MM.1S (cell line): ENCODE measurements at regions not wholly inside any gene's neighbourhood (a gene's known extent, or its start where the extent isn't known, plus 50 kb on each side); places are given as distances from the start of the nearest gene placed in this dataset.

ENCODE experiments used
- DNase-seq: peaks from one replicate; pipeline ENCODE4 v3.0.0-alpha.2; 2015
- H2AFZ ChIP-seq: fragments of 300-600 bp; sonication (generic); 2 replicates; pipeline ENCODE4 v1.6.0; 2016; ENCODE audit warnings: antibody characterized with exemption, low read length
- H3F3A ChIP-seq: fragments of 300-600 bp; sonication (generic); 2 replicates; pipeline ENCODE4 v1.6.1; 2016; ENCODE audit warnings: mild to moderate bottlenecking, antibody characterized with exemption, low read length, moderate library complexity, mixed read lengths; ENCODE audit not compliant: insufficient read depth
- H3K27ac ChIP-seq: fragments of 300-600 bp; sonication (generic); 2 replicates; pipeline ENCODE4 v1.5.1; 2016; ENCODE audit warnings: mild to moderate bottlenecking, low read length
- H3K27me3 ChIP-seq: fragments of 300-600 bp; sonication (generic); replicated peaks from 2 replicates; pipeline ENCODE4 v1.6.0; 2016; ENCODE audit warnings: low read length; ENCODE audit not compliant: insufficient read depth
- H3K36me3 ChIP-seq: fragments of 300-600 bp; sonication (generic); replicated peaks from 2 replicates; pipeline ENCODE4 v1.6.1; 2016; ENCODE audit warnings: mild to moderate bottlenecking, low read length, mixed read lengths; ENCODE audit not compliant: insufficient read depth
- H3K4me1 ChIP-seq: fragments of 300-600 bp; sonication (generic); 2 replicates; pipeline ENCODE4 v1.6.1; 2016; ENCODE audit warnings: low read length, mixed read lengths
- H3K4me2 ChIP-seq: fragments of 300-600 bp; sonication (generic); 2 replicates; pipeline ENCODE4 v1.6.0; 2016; ENCODE audit warnings: low read depth, low read length
- H3K4me3 ChIP-seq: fragments of 300-600 bp; sonication (generic); 2 replicates; pipeline ENCODE4 v1.5.1; 2016; ENCODE audit warnings: low read length, mixed read lengths
- H3K79me2 ChIP-seq: fragments of 300-600 bp; sonication (generic); 2 replicates; pipeline ENCODE4 v1.6.1; 2016; ENCODE audit warnings: mixed run types, low read length, mixed read lengths
- H3K9ac ChIP-seq: fragments of 300-600 bp; sonication (generic); 2 replicates; pipeline ENCODE4 v1.6.1; 2016; ENCODE audit warnings: low read length, mixed read lengths
- H3K9me2 ChIP-seq: fragments of 300-600 bp; sonication (generic); replicated peaks from 2 replicates; pipeline ENCODE4 v1.6.1; 2016; ENCODE audit warnings: mild to moderate bottlenecking, low read length, mixed read lengths; ENCODE audit not compliant: insufficient read depth
- H3K9me3 ChIP-seq: fragments of 300-600 bp; sonication (generic); replicated peaks from 2 replicates; pipeline ENCODE4 v1.6.1; 2016; ENCODE audit warnings: mild to moderate bottlenecking, low read length, mixed read lengths; ENCODE audit not compliant: insufficient read depth
- H4K20me1 ChIP-seq: fragments of 300-600 bp; sonication (generic); 2 replicates; pipeline ENCODE4 v1.6.1; 2016; ENCODE audit warnings: mild to moderate bottlenecking, low read length, moderate library complexity, mixed read lengths; ENCODE audit not compliant: insufficient read depth
- EZH2 ChIP-seq: fragments of 300-600 bp; sonication (generic); optimal IDR thresholded peaks from 2 replicates; pipeline ENCODE3; 2017; ENCODE audit warnings: low read depth, mild to moderate bottlenecking, antibody characterized with exemption, low read length, mixed read lengths
- EZH2phosphoT487 ChIP-seq: fragments of 300-600 bp; sonication (generic); IDR thresholded peaks from 2 replicates; pipeline ENCODE4 v1.6.1; 2018; ENCODE audit warnings: antibody characterized with exemption, low read length
- TF ChIP-seq, protein P1 (sequence below): fragments of 300-600 bp; sonication (generic); IDR thresholded peaks from 2 replicates; pipeline ENCODE4 v1.5.1; 2016; ENCODE audit warnings: antibody characterized with exemption, low read length, mixed read lengths

- no peak for TF ChIP-seq EZH2phosphoT487
- TF ChIP-seq, protein P1, sequence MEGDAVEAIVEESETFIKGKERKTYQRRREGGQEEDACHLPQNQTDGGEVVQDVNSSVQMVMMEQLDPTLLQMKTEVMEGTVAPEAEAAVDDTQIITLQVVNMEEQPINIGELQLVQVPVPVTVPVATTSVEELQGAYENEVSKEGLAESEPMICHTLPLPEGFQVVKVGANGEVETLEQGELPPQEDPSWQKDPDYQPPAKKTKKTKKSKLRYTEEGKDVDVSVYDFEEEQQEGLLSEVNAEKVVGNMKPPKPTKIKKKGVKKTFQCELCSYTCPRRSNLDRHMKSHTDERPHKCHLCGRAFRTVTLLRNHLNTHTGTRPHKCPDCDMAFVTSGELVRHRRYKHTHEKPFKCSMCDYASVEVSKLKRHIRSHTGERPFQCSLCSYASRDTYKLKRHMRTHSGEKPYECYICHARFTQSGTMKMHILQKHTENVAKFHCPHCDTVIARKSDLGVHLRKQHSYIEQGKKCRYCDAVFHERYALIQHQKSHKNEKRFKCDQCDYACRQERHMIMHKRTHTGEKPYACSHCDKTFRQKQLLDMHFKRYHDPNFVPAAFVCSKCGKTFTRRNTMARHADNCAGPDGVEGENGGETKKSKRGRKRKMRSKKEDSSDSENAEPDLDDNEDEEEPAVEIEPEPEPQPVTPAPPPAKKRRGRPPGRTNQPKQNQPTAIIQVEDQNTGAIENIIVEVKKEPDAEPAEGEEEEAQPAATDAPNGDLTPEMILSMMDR, result no peak
- Histone ChIP-seq H2AFZ (no peak overlapping the region), H3K9me3 (no peaks in the 10 kb centered on the region), H3K4me2 (no peak overlapping the region), H3K36me3 (no peaks in the 10 kb centered on the region), H4K20me1 (no peaks in the 10 kb centered on the region), H3K4me3 (no peak overlapping the region), H3K9me2 (no peaks in the 10 kb centered on the region), H3K27ac (no peak overlapping the region), H3K27me3 (no peaks in the 10 kb centered on the region), H3K79me2 (no peaks in the 10 kb centered on the region), H3K4me1 (no peaks in the 10 kb centered on the region), H3K9ac (no peak overlapping the region), H3F3A (no peaks in the 10 kb centered on the region)
- DNase-seq, result no peak
These were observed 1030.5 kb upstream of the CELF2 start for GRCh38 chr10:9987197-9987596.

DNA sequence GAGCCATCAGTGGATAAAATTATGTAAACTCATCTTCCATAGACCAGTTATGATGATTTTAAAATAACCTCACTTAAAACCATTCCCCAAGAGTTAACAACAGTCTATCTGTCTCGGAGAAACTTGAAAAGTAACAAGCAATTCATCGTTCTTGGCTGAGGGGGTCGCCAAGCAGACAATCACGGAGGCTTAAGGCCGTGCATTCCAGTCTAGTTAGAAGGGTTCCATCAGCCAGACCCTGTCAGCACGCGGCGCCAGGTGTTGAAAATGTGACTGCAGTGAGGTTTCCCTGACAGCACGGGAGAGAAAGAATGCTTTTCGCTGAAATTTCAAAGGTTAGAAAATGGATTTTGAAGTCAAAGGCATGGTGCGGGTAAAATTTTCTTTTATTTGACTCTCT lies 1025.0 kb upstream of the CELF2 start:
- no peaks in the 10 kb centered on the region for H3K9me2 ChIP-seq
- DNase-seq, result no peak
- no peak overlapping the region for H2AFZ ChIP-seq
- H3K4me2 ChIP-seq, result no peak overlapping the region
- TF ChIP-seq, protein P1, result no peak
- TF ChIP-seq EZH2 (no peak), EZH2phosphoT487 (no peak)
- no peaks in the 10 kb centered on the region for H3K9me3 ChIP-seq
- H3K4me3 ChIP-seq, result no peak overlapping the region
- no peaks in the 10 kb centered on the region for H4K20me1 ChIP-seq
- no peak overlapping the region for H3K27ac ChIP-seq
- H3F3A ChIP-seq, result no peaks in the 10 kb centered on the region
- H3K4me1 ChIP-seq, result no peaks in the 10 kb centered on the region
- H3K79me2 ChIP-seq, result no peaks in the 10 kb centered on the region
- H3K9ac ChIP-seq, result no peak overlapping the region
- H3K36me3 ChIP-seq, result no peaks in the 10 kb centered on the region
- no peaks in the 10 kb centered on the region for H3K27me3 ChIP-seq

DNA sequence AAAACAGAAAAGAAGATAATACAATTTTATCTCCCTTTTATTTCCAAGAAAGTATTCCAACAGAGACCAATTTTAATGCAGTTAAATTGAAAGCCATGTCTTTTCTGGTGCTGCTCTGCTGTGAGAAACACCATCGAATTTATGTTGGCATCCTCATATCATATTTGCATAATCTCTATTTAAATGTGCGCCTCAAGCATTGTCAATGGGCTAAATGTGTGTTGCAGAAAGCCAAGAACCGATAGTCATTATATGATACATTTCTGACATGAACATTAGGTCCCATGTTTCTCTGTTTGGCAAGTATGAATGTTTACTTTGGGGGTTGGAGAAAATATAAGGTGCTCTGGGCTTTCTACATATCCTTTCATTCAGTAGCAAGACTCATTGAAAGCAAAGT lies 1023.5 kb upstream of the CELF2 start:
- Histone ChIP-seq H3K9me2 (no peaks in the 10 kb centered on the region), H3K4me3 (no peak overlapping the region), H4K20me1 (no peaks in the 10 kb centered on the region), H3K9me3 (no peaks in the 10 kb centered on the region), H3K27ac (no peak overlapping the region), H3K4me2 (no peak overlapping the region), H3K27me3 (no peaks in the 10 kb centered on the region), H3K36me3 (no peaks in the 10 kb centered on the region), H3K9ac (no peak overlapping the region), H3F3A (no peaks in the 10 kb centered on the region), H2AFZ (no peak overlapping the region), H3K79me2 (no peaks in the 10 kb centered on the region), H3K4me1 (no peaks in the 10 kb centered on the region)
- TF ChIP-seq, protein P1, result no peak
- TF ChIP-seq EZH2phosphoT487 (no peak), EZH2 (no peak)
- DNase-seq, result no peak
